Keratinocyte (primary cell): ENCODE measurements at regions not wholly inside any gene's neighbourhood (a gene's known extent, or its start where the extent isn't known, plus 50 kb on each side); places are given as distances from the start of the nearest gene placed in this dataset.

Source experiments
- DNase-seq: peaks from one replicate; pipeline ENCODE4 v3.0.0-alpha.2; 2011; ENCODE audit warnings: low read depth, missing footprints, low spot score
- FAIRE-seq: peaks from 2 replicates; lab custom pipeline; 2011; peaks lifted over from hg19 to GRCh38; lab: Jason Lieb, UNC
- H2AFZ ChIP-seq: 2 replicates; pipeline ENCODE4 v1.6.0; 2012; ENCODE audit warnings: low read length, control low read depth, inconsistent platforms; ENCODE audit not compliant: control insufficient read depth
- H3K27ac ChIP-seq: 2 replicates; pipeline ENCODE4 v1.5.1; 2011; ENCODE audit warnings: low read length; ENCODE audit not compliant: control insufficient read depth, insufficient read depth
- H3K27me3 ChIP-seq: 3 replicates; pipeline ENCODE4 v1.6.0; 2011; ENCODE audit warnings: low read length; ENCODE audit not compliant: control insufficient read depth, insufficient read depth; ENCODE audit errors: extremely low read depth
- H3K36me3 ChIP-seq, 2 experiments: 2 replicates in 1 of 2; 3 replicates in 1 of 2; pipeline ENCODE4 v1.5.1; 2011; ENCODE audit warnings: low read length in 2 of 2, mild to moderate bottlenecking in 1 of 2; ENCODE audit not compliant: control insufficient read depth in 2 of 2, insufficient read depth in 2 of 2; ENCODE audit errors: extremely low read depth in 1 of 2
- H3K4me1 ChIP-seq: 3 replicates; pipeline ENCODE4 v1.5.1; 2011; ENCODE audit warnings: low read length; ENCODE audit not compliant: control insufficient read depth, insufficient read depth; ENCODE audit errors: extremely low read depth
- H3K4me2 ChIP-seq: 3 replicates; pipeline ENCODE4 v1.6.0; 2011; ENCODE audit warnings: low read depth, low read length; ENCODE audit not compliant: control insufficient read depth, insufficient read depth; ENCODE audit errors: extremely low read depth
- H3K4me3 ChIP-seq, 3 experiments: fragments of 200-600 bp in 1 of 3; sonication (generic) in 1 of 3; 2 replicates in 2 of 3; 3 replicates in 1 of 3; pipeline ENCODE4 v1.5.1; 2011 to 2016; ENCODE audit warnings: low read length in 3 of 3, mild to moderate bottlenecking in 3 of 3, control low read depth in 2 of 3, inconsistent platforms in 1 of 3, low read depth in 1 of 3, mixed read lengths in 1 of 3, mixed run types in 1 of 3, moderate library complexity in 1 of 3; ENCODE audit not compliant: control insufficient read depth in 2 of 3, insufficient read depth in 2 of 3; ENCODE audit errors: extremely low read depth in 1 of 3
- H3K79me2 ChIP-seq: 2 replicates; pipeline ENCODE4 v1.6.0; 2012; ENCODE audit warnings: low read length; ENCODE audit not compliant: control insufficient read depth, insufficient read depth
- H3K9ac ChIP-seq: 3 replicates; pipeline ENCODE4 v1.6.0; 2011; ENCODE audit warnings: low read length; ENCODE audit not compliant: control insufficient read depth, insufficient read depth; ENCODE audit errors: extremely low read depth
- H3K9me1 ChIP-seq: 3 replicates; pipeline ENCODE4 v1.6.0; 2011; ENCODE audit warnings: low read length; ENCODE audit not compliant: control insufficient read depth, insufficient read depth; ENCODE audit errors: extremely low read depth
- H3K9me3 ChIP-seq: 2 replicates; pipeline ENCODE4 v1.5.1; 2012; ENCODE audit warnings: low read depth, low read length; ENCODE audit not compliant: control insufficient read depth
- H4K20me1 ChIP-seq: 3 replicates; pipeline ENCODE4 v1.6.0; 2011; ENCODE audit warnings: low read length; ENCODE audit not compliant: control insufficient read depth, insufficient read depth; ENCODE audit errors: extremely low read depth
- EZH2 ChIP-seq: IDR thresholded peaks from one replicate; pipeline ENCODE4 v1.6.1; 2012; ENCODE audit warnings: inconsistent platforms, mild to moderate bottlenecking, low read length, moderate library complexity
- dilution Hi-C: fragments of 300-500 bp; cut with MboI; formaldehyde crosslinking; loops from one replicate; pipeline ENCODE4 v1.7.0; 2020; ENCODE audit warnings: low sequenced_read_pairs; ENCODE audit not compliant: extremely low pct_ligation_motif_present
- TF ChIP-seq, protein P1 (sequence below), 3 experiments: IDR thresholded peaks in 1 of 3; conservative IDR thresholded peaks in 1 of 3; optimal IDR thresholded peaks in 1 of 3; 2 replicates in 2 of 3; 3 replicates in 1 of 3; pipeline versions ENCODE3 to v1.5.1; 2011; ENCODE audit warnings: low read length in 3 of 3, mild to moderate bottlenecking in 3 of 3, moderate library complexity in 2 of 3, control low read depth in 1 of 3, inconsistent platforms in 1 of 3; ENCODE audit not compliant: insufficient read depth in 2 of 3; ENCODE audit errors: extremely low read depth in 1 of 3

- no peaks in the 10 kb centered on the region for H3K9me3 ChIP-seq
- no peak for DNase-seq
- H3K36me3 ChIP-seq = no peaks in the 10 kb centered on the region
- dilution Hi-C loops = no loop called here
- FAIRE-seq = no peak
- no peaks in the 10 kb centered on the region for H4K20me1 ChIP-seq
- no peaks in the 10 kb centered on the region for H3K4me1 ChIP-seq
- H2AFZ ChIP-seq = no peak overlapping the region
- H3K4me3 ChIP-seq = no peak overlapping the region
- H3K27ac ChIP-seq = no peak overlapping the region
- H3K4me2 ChIP-seq = no peak overlapping the region
- no peaks in the 10 kb centered on the region for H3K27me3 ChIP-seq
- no peaks in the 10 kb centered on the region for H3K79me2 ChIP-seq
- TF ChIP-seq, protein P1, sequence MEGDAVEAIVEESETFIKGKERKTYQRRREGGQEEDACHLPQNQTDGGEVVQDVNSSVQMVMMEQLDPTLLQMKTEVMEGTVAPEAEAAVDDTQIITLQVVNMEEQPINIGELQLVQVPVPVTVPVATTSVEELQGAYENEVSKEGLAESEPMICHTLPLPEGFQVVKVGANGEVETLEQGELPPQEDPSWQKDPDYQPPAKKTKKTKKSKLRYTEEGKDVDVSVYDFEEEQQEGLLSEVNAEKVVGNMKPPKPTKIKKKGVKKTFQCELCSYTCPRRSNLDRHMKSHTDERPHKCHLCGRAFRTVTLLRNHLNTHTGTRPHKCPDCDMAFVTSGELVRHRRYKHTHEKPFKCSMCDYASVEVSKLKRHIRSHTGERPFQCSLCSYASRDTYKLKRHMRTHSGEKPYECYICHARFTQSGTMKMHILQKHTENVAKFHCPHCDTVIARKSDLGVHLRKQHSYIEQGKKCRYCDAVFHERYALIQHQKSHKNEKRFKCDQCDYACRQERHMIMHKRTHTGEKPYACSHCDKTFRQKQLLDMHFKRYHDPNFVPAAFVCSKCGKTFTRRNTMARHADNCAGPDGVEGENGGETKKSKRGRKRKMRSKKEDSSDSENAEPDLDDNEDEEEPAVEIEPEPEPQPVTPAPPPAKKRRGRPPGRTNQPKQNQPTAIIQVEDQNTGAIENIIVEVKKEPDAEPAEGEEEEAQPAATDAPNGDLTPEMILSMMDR (optimal IDR thresholded peaks at IDR 0.05 in 1 of 3, IDR thresholded peaks at IDR 0.05 in 1 of 3, conservative IDR thresholded peaks at IDR 0.05 in 1 of 3; ENCODE audit: extremely low read depth in 1 of 3, insufficient read depth in 2 of 3, low read length in 3 of 3) = no peak
- TF ChIP-seq EZH2 = no peak
- H3K9ac ChIP-seq = no peak overlapping the region
- no peaks in the 10 kb centered on the region for H3K9me1 ChIP-seq
Observed at GRCh38 chr12:105756961-105757360, 381.8 kb downstream of the NUAK1 start.

GRCh38 chr12:105759149-105759548, 379.6 kb downstream of the NUAK1 start:
- Histone ChIP-seq H3K4me2 (no peak overlapping the region), H3K9me1 (no peaks in the 10 kb centered on the region), H2AFZ (no peak overlapping the region), H3K9me3 (no peaks in the 10 kb centered on the region), H3K79me2 (no peaks in the 10 kb centered on the region), H3K27ac (no peak overlapping the region), H4K20me1 (no peaks in the 10 kb centered on the region), H3K9ac (no peak overlapping the region), H3K27me3 (no peaks in the 10 kb centered on the region), H3K36me3 (no peaks in the 10 kb centered on the region), H3K4me3 (no peak overlapping the region), H3K4me1 (no peaks in the 10 kb centered on the region)
- dilution Hi-C loops = no loop called here
- FAIRE-seq (no peak), DNase-seq (no peak)
- TF ChIP-seq, protein P1 (optimal IDR thresholded peaks at IDR 0.05 in 1 of 3, IDR thresholded peaks at IDR 0.05 in 1 of 3, conservative IDR thresholded peaks at IDR 0.05 in 1 of 3; ENCODE audit: extremely low read depth in 1 of 3, insufficient read depth in 2 of 3, low read length in 3 of 3) = peak in 2 of 3 experiments; percentile 10 to 15
- TF ChIP-seq EZH2 = no peak
